ENCODE measurements at regions not wholly inside any gene's neighbourhood (a gene's known extent, or its start where the extent isn't known, plus 50 kb on each side); places are given as distances from the start of the nearest gene placed in this dataset.
"Not testable (repeated sequence)": the region's sequence is repeated elsewhere in the genome, so short reads cannot be mapped to it uniquely, and the experiment has no call there.

- no peak for DNase-seq
Observed at GRCh38 chr4:178192611-178193010, 750.4 kb upstream of the AGA start.

GRCh38 chr4:178196751-178197374, 754.6 kb upstream of the AGA start:
- DNase-seq = no peak

- no peak for DNase-seq
Observed at GRCh38 chr4:178198691-178199090, 756.5 kb upstream of the AGA start.

GRCh38 chr4:178202422-178202821, 760.2 kb upstream of the AGA start:
- DNase-seq = no peak

- DNase-seq = no peak
Observed at GRCh38 chr4:178205826-178206225, 763.6 kb upstream of the AGA start.

GRCh38 chr4:178215309-178215708, 773.1 kb upstream of the AGA start:
- no peak for DNase-seq

GRCh38 chr4:178215763-178216162, 773.5 kb upstream of the AGA start:
- no peak for DNase-seq

GRCh38 chr4:178226421-178226820, 784.2 kb upstream of the AGA start:
- DNase-seq = not testable (repeated sequence)

GRCh38 chr4:178233906-178234305, 791.7 kb upstream of the AGA start:
- no peak for DNase-seq

- DNase-seq = no peak
Observed at GRCh38 chr4:178240891-178241290, 798.7 kb upstream of the AGA start.

- no peak for DNase-seq
Observed at GRCh38 chr4:178241601-178242118, 799.4 kb upstream of the AGA start.

GRCh38 chr4:178242655-178243054, 800.4 kb upstream of the AGA start:
- no peak for DNase-seq

GRCh38 chr4:178244785-178245184, 802.5 kb upstream of the AGA start:
- DNase-seq = no peak

- DNase-seq = no peak
Observed at GRCh38 chr4:178255172-178255571, 812.9 kb upstream of the AGA start.

GRCh38 chr4:178258603-178259002, 816.4 kb upstream of the AGA start:
- DNase-seq = no peak

- DNase-seq = no peak
Observed at GRCh38 chr4:178259566-178259965, 817.3 kb upstream of the AGA start.

GRCh38 chr4:178264001-178264400, 821.8 kb upstream of the AGA start:
- DNase-seq = no peak

GRCh38 chr4:178271386-178271785, 829.1 kb upstream of the AGA start:
- no peak for DNase-seq

- no peak for DNase-seq
Observed at GRCh38 chr4:178273168-178273567, 830.9 kb upstream of the AGA start.

- no peak for DNase-seq
Observed at GRCh38 chr4:178275671-178276360, 833.6 kb upstream of the AGA start.

GRCh38 chr4:178280362-178280761, 838.1 kb upstream of the AGA start:
- no peak for DNase-seq

GRCh38 chr4:178288462-178288861, 846.2 kb upstream of the AGA start:
- no peak for DNase-seq

- no peak for DNase-seq
Observed at GRCh38 chr4:178293601-178294000, 851.4 kb upstream of the AGA start.

GRCh38 chr4:178296669-178297068, 854.4 kb upstream of the AGA start:
- no peak for DNase-seq

GRCh38 chr4:178306565-178306964, 864.3 kb upstream of the AGA start:
- DNase-seq = no peak

Measured in NCI-H1436 treated with DMSO at 0.1 percent for 48 hours (cell line).